Osteocyte (in vitro differentiated cells): ENCODE measurements at regions not wholly inside any gene's neighbourhood (a gene's known extent, or its start where the extent isn't known, plus 50 kb on each side); places are given as distances from the start of the nearest gene placed in this dataset.

Experiments used
- DNase-seq: peaks from one replicate; pipeline ENCODE4 v3.0.0; 2021; ENCODE audit warnings: mixed read lengths; ENCODE audit not compliant: unreplicated experiment; ENCODE audit errors: extremely low spot score
- H3K27ac Mint-ChIP-seq: one replicate; pipeline ENCODE4 v1.8.0; 2021; ENCODE audit warnings: mild to moderate bottlenecking, mixed read lengths; ENCODE audit not compliant: unreplicated experiment
- H3K27me3 Mint-ChIP-seq: one replicate; pipeline ENCODE4 v1.8.0; 2021; ENCODE audit warnings: mixed read lengths; ENCODE audit not compliant: unreplicated experiment
- H3K36me3 Mint-ChIP-seq: one replicate; pipeline ENCODE4 v1.8.0; 2021; ENCODE audit warnings: mixed read lengths; ENCODE audit not compliant: unreplicated experiment
- H3K4me1 Mint-ChIP-seq: one replicate; pipeline ENCODE4 v1.8.0; 2021; ENCODE audit warnings: mixed read lengths; ENCODE audit not compliant: unreplicated experiment
- H3K4me3 Mint-ChIP-seq: one replicate; pipeline ENCODE4 v1.8.0; 2021; ENCODE audit warnings: mild to moderate bottlenecking, moderate library complexity, mixed read lengths; ENCODE audit not compliant: unreplicated experiment
- H3K9me3 Mint-ChIP-seq: one replicate; pipeline ENCODE4 v1.8.0; 2021; ENCODE audit warnings: mixed read lengths; ENCODE audit not compliant: unreplicated experiment
- CTCF ChIP-seq: fragments of 200-600 bp; sonication (generic); IDR thresholded peaks from 2 replicates; pipeline ENCODE4 v1.5.0; 2021; ENCODE audit warnings: antibody characterized with exemption, mild to moderate bottlenecking, moderate library complexity

- H3K4me1 Mint-ChIP-seq = no peaks in the 10 kb centered on the region
- peaks cover 67% of the 10 kb centered on the region for H3K9me3 Mint-ChIP-seq
- H3K36me3 Mint-ChIP-seq = no peaks in the 10 kb centered on the region
- H3K4me3 Mint-ChIP-seq = no peak overlapping the region
- H3K27ac Mint-ChIP-seq = no peak overlapping the region
- DNase-seq = no peak
- H3K27me3 Mint-ChIP-seq = no peaks in the 10 kb centered on the region
- TF ChIP-seq CTCF = no peak
Measured at GRCh38 chr4:12084690-12085089, 656.0 kb upstream of the HS3ST1 start.

- Mint-ChIP-seq H3K4me3 (no peak overlapping the region), H3K27ac (no peak overlapping the region), H3K27me3 (no peaks in the 10 kb centered on the region), H3K4me1 (no peaks in the 10 kb centered on the region), H3K36me3 (no peaks in the 10 kb centered on the region), H3K9me3 (peaks cover 16% of the 10 kb centered on the region)
- no peak for DNase-seq
- TF ChIP-seq CTCF = no peak
Measured at GRCh38 chr4:12071316-12071715, 642.6 kb upstream of the HS3ST1 start.

- H3K4me3 Mint-ChIP-seq = no peak overlapping the region
- H3K27me3 Mint-ChIP-seq = no peaks in the 10 kb centered on the region
- no peak for DNase-seq
- no peaks in the 10 kb centered on the region for H3K4me1 Mint-ChIP-seq
- no peaks in the 10 kb centered on the region for H3K36me3 Mint-ChIP-seq
- H3K9me3 Mint-ChIP-seq = peaks cover 50% of the 10 kb centered on the region
- TF ChIP-seq CTCF = no peak
- H3K27ac Mint-ChIP-seq = no peak overlapping the region
Measured at GRCh38 chr4:12053966-12054365, 625.3 kb upstream of the HS3ST1 start.

- H3K27ac Mint-ChIP-seq = no peak overlapping the region
- H3K4me3 Mint-ChIP-seq = no peak overlapping the region
- H3K4me1 Mint-ChIP-seq = no peaks in the 10 kb centered on the region
- TF ChIP-seq CTCF = no peak
- no peak for DNase-seq
- H3K27me3 Mint-ChIP-seq = no peaks in the 10 kb centered on the region
- no peaks in the 10 kb centered on the region for H3K36me3 Mint-ChIP-seq
- peaks cover 52% of the 10 kb centered on the region for H3K9me3 Mint-ChIP-seq
Measured at GRCh38 chr4:12053556-12053955, 624.9 kb upstream of the HS3ST1 start.

- H3K36me3 Mint-ChIP-seq = no peaks in the 10 kb centered on the region
- H3K27ac Mint-ChIP-seq = no peak overlapping the region
- no peaks in the 10 kb centered on the region for H3K4me1 Mint-ChIP-seq
- no peak for DNase-seq
- TF ChIP-seq CTCF = no peak
- peaks cover 40% of the 10 kb centered on the region for H3K9me3 Mint-ChIP-seq
- no peaks in the 10 kb centered on the region for H3K27me3 Mint-ChIP-seq
- no peak overlapping the region for H3K4me3 Mint-ChIP-seq
Measured at GRCh38 chr4:12050357-12050756, 621.7 kb upstream of the HS3ST1 start.
